ENCODE measurements at regions not wholly inside any gene's neighbourhood (a gene's known extent, or its start where the extent isn't known, plus 50 kb on each side); places are given as distances from the start of the nearest gene placed in this dataset.

DNA sequence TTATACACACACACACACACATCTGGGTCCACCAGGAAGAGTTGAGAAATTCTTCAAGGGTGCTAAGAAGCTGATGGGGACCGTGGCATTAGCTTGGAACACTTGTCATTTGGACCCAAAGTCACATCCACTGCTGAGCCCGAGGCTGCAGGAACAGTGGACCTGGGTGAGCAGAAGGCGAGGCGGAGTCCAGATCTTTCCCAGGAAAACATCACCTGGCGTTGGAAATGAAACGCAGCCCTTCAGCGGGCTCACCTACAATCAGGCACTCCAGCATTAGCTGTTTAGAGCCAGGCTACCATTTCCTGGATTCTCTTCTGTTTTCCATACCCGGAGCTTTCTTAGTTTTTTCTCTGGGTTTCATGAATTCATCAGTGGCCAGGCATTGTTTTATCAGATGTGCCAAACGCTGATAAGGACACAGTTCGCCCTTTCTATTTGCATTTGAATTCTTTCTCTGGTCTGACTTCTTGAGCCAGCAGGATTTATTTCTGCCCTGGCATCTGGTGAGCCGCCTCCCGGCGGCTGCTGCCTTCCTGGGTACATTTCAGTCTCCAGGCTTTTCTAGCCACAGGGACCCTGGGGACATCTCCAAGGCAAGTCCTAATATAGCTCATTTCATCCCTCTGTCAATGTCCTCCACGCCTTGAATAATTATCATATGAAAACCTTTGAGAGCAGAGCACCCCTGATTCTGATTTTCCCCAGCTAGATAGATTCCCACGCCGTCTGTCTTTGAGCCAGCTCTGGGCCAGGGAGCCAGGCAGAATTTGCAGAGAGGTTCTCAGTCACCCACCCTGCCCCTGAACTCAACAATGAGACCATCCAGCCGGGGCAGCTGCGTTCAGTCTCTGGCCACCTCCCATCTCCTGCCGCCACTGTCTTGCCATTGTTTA, 170.9 kb downstream of the TTLL2 start:
- H3K27me3 ChIP-seq (ENCODE audit: insufficient read depth, low read depth) = peaks cover 91% of the 10 kb centered on the region
- H3K9me3 ChIP-seq (ENCODE audit: insufficient read depth, low read depth) = no peaks in the 10 kb centered on the region
- no peaks in the 10 kb centered on the region for H4K20me1 ChIP-seq (ENCODE audit: insufficient read depth)
- no peak for DNase-seq
- H3K9me2 ChIP-seq (ENCODE audit: insufficient read depth) = no peaks in the 10 kb centered on the region
- no peaks in the 10 kb centered on the region for H3K36me3 ChIP-seq (ENCODE audit: low read depth)
- CTCF ChIA-PET = no interaction called here
- no TSS peak for BruUV-seq (replicated peaks)
- POLR2A ChIA-PET (ENCODE audit: unreplicated experiment) = no interaction called here
- no peaks in the 10 kb centered on the region for H3F3A ChIP-seq (ENCODE audit: insufficient read depth, low read depth)
- H3K4me1 ChIP-seq (replicated peaks; ENCODE audit: insufficient read depth) = no peaks in the 10 kb centered on the region
- no peaks in the 10 kb centered on the region for H3K79me2 ChIP-seq (ENCODE audit: low read depth)
- no peak overlapping the region for H3K4me3 ChIP-seq
- no peak for TF ChIP-seq EZH2 (IDR thresholded peaks at IDR 0.05; ENCODE audit: low read depth)
- TF ChIP-seq, protein P1, sequence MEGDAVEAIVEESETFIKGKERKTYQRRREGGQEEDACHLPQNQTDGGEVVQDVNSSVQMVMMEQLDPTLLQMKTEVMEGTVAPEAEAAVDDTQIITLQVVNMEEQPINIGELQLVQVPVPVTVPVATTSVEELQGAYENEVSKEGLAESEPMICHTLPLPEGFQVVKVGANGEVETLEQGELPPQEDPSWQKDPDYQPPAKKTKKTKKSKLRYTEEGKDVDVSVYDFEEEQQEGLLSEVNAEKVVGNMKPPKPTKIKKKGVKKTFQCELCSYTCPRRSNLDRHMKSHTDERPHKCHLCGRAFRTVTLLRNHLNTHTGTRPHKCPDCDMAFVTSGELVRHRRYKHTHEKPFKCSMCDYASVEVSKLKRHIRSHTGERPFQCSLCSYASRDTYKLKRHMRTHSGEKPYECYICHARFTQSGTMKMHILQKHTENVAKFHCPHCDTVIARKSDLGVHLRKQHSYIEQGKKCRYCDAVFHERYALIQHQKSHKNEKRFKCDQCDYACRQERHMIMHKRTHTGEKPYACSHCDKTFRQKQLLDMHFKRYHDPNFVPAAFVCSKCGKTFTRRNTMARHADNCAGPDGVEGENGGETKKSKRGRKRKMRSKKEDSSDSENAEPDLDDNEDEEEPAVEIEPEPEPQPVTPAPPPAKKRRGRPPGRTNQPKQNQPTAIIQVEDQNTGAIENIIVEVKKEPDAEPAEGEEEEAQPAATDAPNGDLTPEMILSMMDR (conservative IDR thresholded peaks at IDR 0.05) = no peak
- H3K27ac ChIP-seq = no peak overlapping the region
- intact Hi-C loops (cut with micrococcal nuclease; ENCODE audit: unreplicated experiment) = no loop called here
- H3K4me2 ChIP-seq = no peak overlapping the region
- no peak overlapping the region for H2AFZ ChIP-seq

DNA sequence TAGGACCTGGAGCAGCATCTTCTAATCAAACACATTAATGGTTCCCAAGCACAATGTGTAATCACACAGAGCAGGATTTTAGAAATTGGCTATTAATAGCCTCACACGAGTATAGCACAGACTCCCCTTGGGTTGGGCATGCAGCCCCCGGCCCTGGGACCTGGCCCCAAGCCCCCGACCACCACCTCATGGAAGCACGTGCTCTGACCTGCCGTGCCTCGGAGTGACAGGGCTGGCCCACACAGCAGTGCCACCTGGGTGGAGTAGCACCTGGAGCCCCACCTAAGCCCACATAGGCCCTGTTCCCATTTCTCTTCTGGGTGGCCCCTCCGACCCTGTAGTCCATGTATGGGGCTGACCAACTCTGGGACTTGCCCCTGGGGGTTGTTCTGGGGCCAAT, 171.8 kb downstream of the TTLL2 start:
- Histone ChIP-seq H3K9me2 (ENCODE audit: insufficient read depth) (no peaks in the 10 kb centered on the region), H4K20me1 (ENCODE audit: insufficient read depth) (no peaks in the 10 kb centered on the region), H3K9me3 (ENCODE audit: insufficient read depth, low read depth) (no peaks in the 10 kb centered on the region), H3K4me2 (no peak overlapping the region), H3K36me3 (ENCODE audit: low read depth) (no peaks in the 10 kb centered on the region), H3K4me1 (replicated peaks; ENCODE audit: insufficient read depth) (no peaks in the 10 kb centered on the region), H3F3A (ENCODE audit: insufficient read depth, low read depth) (no peaks in the 10 kb centered on the region), H3K4me3 (no peak overlapping the region), H3K27ac (no peak overlapping the region), H3K27me3 (ENCODE audit: insufficient read depth, low read depth) (peaks cover 91% of the 10 kb centered on the region), H3K79me2 (ENCODE audit: low read depth) (no peaks in the 10 kb centered on the region), H2AFZ (no peak overlapping the region)
- ChIA-PET CTCF (no interaction called here), POLR2A (ENCODE audit: unreplicated experiment) (no interaction called here)
- TF ChIP-seq, protein P1 (conservative IDR thresholded peaks at IDR 0.05) = no peak
- TF ChIP-seq EZH2 (IDR thresholded peaks at IDR 0.05; ENCODE audit: low read depth) = no peak
- BruUV-seq (replicated peaks) = no TSS peak
- intact Hi-C loops (cut with micrococcal nuclease; ENCODE audit: unreplicated experiment) = no loop called here
- DNase-seq = no peak

- Histone ChIP-seq H3K27me3 (ENCODE audit: insufficient read depth, low read depth) (peaks cover 91% of the 10 kb centered on the region), H3K36me3 (ENCODE audit: low read depth) (no peaks in the 10 kb centered on the region), H3F3A (ENCODE audit: insufficient read depth, low read depth) (no peaks in the 10 kb centered on the region), H3K9me2 (ENCODE audit: insufficient read depth) (no peaks in the 10 kb centered on the region), H3K4me1 (replicated peaks; ENCODE audit: insufficient read depth) (no peaks in the 10 kb centered on the region), H3K4me2 (no peak overlapping the region), H3K27ac (no peak overlapping the region), H3K79me2 (ENCODE audit: low read depth) (no peaks in the 10 kb centered on the region), H3K9me3 (ENCODE audit: insufficient read depth, low read depth) (no peaks in the 10 kb centered on the region), H4K20me1 (ENCODE audit: insufficient read depth) (no peaks in the 10 kb centered on the region), H2AFZ (no peak overlapping the region), H3K4me3 (no peak overlapping the region)
- DNase-seq = no peak
- TF ChIP-seq, protein P1 (conservative IDR thresholded peaks at IDR 0.05) = no peak
- TF ChIP-seq EZH2 (IDR thresholded peaks at IDR 0.05; ENCODE audit: low read depth) = no peak
- ChIA-PET POLR2A (ENCODE audit: unreplicated experiment) (no interaction called here), CTCF (no interaction called here)
- intact Hi-C loops (cut with micrococcal nuclease; ENCODE audit: unreplicated experiment) = no loop called here
- BruUV-seq (replicated peaks) = no TSS peak
These were observed 172.7 kb downstream of the TTLL2 start for GRCh38 chr6:167497428-167498056.

Measured in PC-9 (cell line).